ENCODE measurements at regions not wholly inside any gene's neighbourhood (a gene's known extent, or its start where the extent isn't known, plus 50 kb on each side); places are given as distances from the start of the nearest gene placed in this dataset.
"Not testable (repeated sequence)": the region's sequence is repeated elsewhere in the genome, so short reads cannot be mapped to it uniquely, and the experiment has no call there.

- no peak for DNase-seq (ENCODE audit: extremely low read depth, low read depth)
These were observed 54.4 kb upstream of the BMP4 start for GRCh38 chr14:54010981-54011380.

GRCh38 chr14:54023027-54023426 lies 66.4 kb upstream of the BMP4 start:
- no peak for DNase-seq (ENCODE audit: extremely low read depth, low read depth)

DNA sequence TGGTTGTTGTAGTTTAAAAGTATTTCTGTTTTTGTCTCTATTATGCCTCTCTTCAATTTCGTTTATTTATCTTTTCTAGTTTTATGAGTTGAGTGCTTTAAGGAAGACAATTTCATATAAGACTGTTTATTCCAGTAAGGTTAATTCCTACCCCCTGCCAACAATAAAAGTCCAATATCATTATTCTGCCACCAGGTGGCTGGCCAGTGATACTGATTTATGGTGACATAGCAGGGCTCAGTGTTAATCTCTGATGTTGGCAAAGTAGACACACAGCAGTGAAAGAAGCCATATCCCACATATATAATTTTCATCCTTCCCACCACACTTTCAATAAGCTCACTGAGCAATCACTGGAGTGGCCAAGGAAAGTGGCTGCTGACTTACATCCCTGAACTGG lies 69.0 kb upstream of the BMP4 start:
- DNase-seq (ENCODE audit: extremely low read depth, low read depth): no peak

DNA sequence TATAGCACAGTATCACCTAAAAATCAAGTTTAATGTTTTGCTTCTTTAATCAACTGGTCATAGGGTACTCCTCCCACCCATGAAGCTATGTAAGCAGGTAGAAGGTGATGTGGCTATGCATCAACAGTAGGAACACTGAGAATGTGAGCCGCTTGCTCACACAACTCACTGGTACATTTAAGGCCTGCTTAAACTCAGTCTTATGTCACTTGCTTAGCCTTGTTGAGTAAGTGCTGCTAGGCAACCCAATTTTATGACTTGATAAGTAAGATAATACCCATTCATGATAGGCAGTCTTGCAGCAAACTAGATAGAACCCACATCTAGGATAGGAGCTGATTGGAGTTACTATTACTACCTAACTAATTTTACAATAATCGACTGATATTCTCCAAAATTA lies 70.0 kb upstream of the BMP4 start:
- DNase-seq (ENCODE audit: extremely low read depth, low read depth): no peak

GRCh38 chr14:54030996-54031395 lies 74.4 kb upstream of the BMP4 start:
- DNase-seq (ENCODE audit: extremely low read depth, low read depth): not testable (repeated sequence)

DNA sequence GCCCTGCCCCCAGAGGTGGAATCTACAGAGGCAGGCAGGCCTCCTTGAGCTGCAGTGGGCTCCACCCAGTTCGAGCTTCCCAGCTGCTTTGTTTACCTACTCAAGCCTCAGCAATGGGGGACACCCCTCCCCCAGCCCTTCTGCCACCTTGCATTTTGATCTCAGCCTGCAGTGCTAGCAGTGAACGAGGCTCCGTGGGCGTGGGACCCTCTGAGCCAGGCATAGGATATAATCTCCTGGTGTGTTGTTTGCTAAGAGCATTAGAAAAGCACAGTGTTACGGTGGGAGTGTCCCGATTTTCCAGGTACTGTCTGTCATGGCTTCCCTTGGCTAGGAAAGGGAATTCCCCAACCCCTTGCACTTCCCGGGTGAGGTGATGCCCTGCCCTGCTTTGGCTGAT lies 76.7 kb upstream of the BMP4 start:
- not testable (repeated sequence) for DNase-seq (ENCODE audit: extremely low read depth, low read depth)

DNA sequence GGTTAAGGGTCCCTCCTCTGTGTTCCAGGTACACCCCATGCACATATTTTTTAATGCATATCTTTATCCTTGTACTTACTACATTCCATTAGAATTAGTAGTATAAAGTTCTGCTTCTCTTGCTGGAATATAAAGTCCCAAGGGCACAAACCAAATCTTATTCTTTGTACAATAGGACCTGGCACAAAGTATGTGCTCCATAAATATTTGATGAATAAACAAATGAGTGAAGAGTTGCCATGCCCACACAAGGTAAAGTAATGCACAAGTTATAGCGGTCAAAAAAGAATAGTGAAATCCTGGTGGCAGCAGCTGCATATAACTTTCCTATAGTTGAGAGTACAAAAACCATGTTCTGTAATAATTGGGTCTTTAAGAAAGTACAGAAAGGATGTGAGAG lies 82.1 kb upstream of the BMP4 start:
- DNase-seq (ENCODE audit: extremely low read depth, low read depth): no peak

- DNase-seq (ENCODE audit: extremely low read depth, low read depth): no peak
These were observed 82.7 kb upstream of the BMP4 start for GRCh38 chr14:54039311-54039710.

DNA sequence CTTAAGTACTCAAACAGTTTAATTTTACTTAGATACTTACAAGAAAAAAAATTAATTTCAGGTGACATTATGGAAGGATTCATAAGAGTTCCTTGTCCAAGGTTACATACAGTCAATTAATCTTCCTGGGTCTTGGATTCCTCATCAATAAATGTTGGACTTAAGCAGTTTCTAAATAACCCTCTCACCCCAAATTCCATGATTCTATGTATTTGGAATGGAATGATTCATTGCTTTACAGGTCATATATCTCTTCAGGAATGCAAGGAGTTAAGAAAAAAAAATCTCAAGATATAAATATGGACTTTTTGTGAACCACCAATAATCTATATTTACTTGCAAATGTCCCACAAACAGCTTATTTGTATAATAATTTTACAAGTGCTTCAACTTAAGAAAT lies 84.2 kb upstream of the BMP4 start:
- no peak for DNase-seq (ENCODE audit: extremely low read depth, low read depth)

- DNase-seq (ENCODE audit: extremely low read depth, low read depth): no peak
These were observed 89.6 kb upstream of the BMP4 start for GRCh38 chr14:54046250-54046649.

DNA sequence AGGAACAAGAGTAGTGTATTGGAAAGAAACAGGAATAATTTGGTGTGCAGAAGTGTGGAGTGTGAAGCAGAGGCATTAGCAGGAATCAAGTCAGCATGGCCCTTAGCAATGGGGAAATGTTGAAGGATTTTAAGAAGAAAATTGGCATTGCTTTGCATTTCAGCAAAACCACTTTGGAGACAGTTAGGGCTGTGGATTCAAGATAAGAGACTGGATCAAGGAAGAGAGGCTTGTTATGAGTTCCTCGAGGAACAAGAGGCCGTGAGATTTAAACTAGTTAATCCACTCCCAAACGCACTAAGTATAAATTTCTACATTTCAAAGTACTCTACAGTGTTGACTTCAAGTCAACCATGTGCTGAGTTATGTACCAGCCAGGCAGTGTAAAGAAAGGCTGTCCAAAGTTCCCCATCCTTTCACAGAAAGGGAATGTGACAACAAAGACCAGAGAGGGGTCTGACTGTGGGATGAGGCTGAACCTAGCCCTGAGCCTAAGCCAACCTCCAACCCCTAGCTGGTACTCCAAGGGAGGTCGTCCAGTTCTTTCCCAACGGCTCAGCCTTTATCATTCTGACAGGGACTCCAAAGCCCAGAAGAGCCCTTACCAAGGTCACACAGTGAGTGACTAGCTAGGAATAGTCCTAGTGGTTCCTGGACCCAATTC lies 91.2 kb upstream of the BMP4 start:
- no peak for DNase-seq (ENCODE audit: extremely low read depth, low read depth)

GRCh38 chr14:54048311-54048710 lies 91.7 kb upstream of the BMP4 start:
- DNase-seq (ENCODE audit: extremely low read depth, low read depth): no peak

DNA sequence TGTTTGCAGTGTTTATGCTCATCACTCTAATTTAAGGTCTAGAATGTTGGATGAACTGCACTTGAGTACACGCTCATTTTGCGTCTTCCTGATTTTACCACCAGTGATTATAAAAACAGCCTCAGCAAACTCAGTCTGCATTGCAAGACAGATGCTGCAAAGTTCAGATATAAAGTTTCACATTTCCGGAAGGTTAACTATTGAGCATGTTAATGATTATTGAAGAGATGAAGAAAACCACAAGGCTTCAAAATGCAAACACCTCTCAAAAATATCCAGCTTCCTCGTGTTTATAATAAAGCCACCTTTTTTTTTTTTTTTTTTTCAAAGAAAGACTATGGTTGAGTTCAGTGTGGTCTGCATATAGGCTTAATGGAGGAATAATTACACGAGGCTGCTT lies 92.1 kb upstream of the BMP4 start:
- no peak for DNase-seq (ENCODE audit: extremely low read depth, low read depth)

GRCh38 chr14:54050759-54051158 lies 94.1 kb upstream of the BMP4 start:
- DNase-seq (ENCODE audit: extremely low read depth, low read depth): no peak

GRCh38 chr14:54052696-54053385 lies 96.2 kb upstream of the BMP4 start:
- no peak for DNase-seq (ENCODE audit: extremely low read depth, low read depth)

DNA sequence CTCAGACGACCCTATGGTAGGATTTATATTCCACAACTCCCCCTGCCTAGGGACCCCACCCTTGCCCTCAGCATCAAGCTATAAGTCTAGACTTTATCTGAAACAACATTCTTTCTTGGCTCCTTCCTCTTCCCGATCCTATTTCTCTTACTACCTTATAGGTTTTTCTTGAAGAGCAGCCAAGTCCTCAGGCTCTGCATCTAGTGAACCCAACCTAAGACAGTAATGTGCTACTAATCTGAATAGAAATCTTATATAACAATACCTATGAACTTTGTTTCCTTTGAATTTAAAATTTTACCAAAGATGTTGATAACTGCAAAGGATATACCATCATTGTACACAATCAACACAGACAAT lies 96.7 kb upstream of the BMP4 start:
- no peak for DNase-seq (ENCODE audit: extremely low read depth, low read depth)

DNA sequence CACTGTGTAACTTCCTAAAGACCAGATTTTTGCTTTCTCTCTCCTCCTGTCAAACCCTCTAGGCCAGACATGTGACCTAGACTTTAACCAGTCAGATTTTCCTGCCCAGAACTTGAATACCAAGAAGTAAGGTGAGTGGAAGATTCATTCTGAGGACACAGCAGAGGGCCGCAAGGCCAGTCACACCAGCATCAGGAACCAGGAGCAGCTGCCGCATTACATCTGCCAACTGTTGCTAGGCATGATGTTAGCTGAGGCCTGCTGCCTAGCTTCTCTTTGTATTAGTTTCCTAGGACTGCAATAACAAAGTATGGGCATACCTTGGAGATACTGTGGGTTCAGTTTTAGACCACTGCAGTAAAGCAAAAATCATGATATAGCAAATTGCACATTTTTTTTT lies 101.9 kb upstream of the BMP4 start:
- no peak for DNase-seq (ENCODE audit: extremely low read depth, low read depth)

DNA sequence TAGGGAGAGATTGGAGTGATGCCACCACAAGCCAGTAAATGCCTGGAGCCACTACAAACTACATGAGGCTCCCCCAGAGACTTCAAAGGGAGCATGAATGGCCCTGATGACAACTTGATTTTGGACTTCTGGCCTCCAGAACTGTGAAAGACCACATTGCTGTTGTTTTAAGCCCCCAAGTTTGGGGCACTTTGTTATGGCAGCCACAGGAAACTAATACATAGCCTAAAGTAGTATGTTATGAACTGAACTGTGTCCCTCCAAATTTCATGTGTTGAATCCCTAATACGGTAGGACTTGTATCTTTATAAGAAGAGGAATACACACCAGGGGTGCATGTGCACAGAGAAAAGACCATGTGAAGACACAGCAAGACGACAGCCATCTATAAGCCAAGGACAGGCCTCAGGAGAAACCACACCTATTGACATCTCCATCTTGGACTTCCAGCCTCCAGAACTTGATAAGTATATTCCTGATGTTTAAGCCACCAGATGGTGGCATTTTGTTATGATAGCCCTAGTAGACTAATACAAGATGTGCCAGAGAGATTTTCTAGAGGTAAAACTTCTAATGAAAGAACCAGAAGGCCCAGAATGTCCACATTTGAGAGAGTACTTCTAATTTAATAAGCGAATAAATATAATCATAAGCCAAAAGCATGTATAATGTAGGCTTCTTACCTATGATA lies 127.1 kb upstream of the BMP4 start:
- DNase-seq (ENCODE audit: extremely low read depth, low read depth): no peak

- DNase-seq (ENCODE audit: extremely low read depth, low read depth): no peak
These were observed 128.7 kb upstream of the BMP4 start for GRCh38 chr14:54085232-54085761.

GRCh38 chr14:54085841-54086240 lies 129.2 kb upstream of the BMP4 start:
- DNase-seq (ENCODE audit: extremely low read depth, low read depth): no peak

GRCh38 chr14:54086767-54087166 lies 130.1 kb upstream of the BMP4 start:
- no peak for DNase-seq (ENCODE audit: extremely low read depth, low read depth)

- no peak for DNase-seq (ENCODE audit: extremely low read depth, low read depth)
These were observed 130.8 kb upstream of the BMP4 start for GRCh38 chr14:54087376-54087775.

Measured in NCI-H460 (cell line).